Upper lobe of left lung (tissue), 4 donors: ENCODE measurements at regions not wholly inside any gene's neighbourhood (a gene's known extent, or its start where the extent isn't known, plus 50 kb on each side); places are given as distances from the start of the nearest gene placed in this dataset.

Experiments
- CTCF ChIP-seq, 6 experiments: fragments of 450-650 bp in 4 of 6; fragments of 200-600 bp in 2 of 6; sonication (generic) in 2 of 6; IDR thresholded peaks; one replicate each; pipeline ENCODE4 v1.5.1; 2016 to 2019; ENCODE audit warnings: antibody characterized with exemption in 6 of 6
- POLR2AphosphoS5 ChIP-seq, 2 donors: sonication (generic); formaldehyde crosslinking; IDR thresholded peaks; one replicate each; pipeline ENCODE4 v1.5.1; 2017; ENCODE audit warnings: antibody characterized with exemption in 2 of 2

- no peak for TF ChIP-seq CTCF (IDR thresholded peaks at IDR 0.05)
- no peak for TF ChIP-seq POLR2AphosphoS5 (IDR thresholded peaks at IDR 0.05)
Measured at GRCh38 chr13:106095919-106096318, 439.5 kb downstream of the EFNB2 start.
